Subcutaneous abdominal adipose tissue (tissue), 5 donors: ENCODE measurements at regions not wholly inside any gene's neighbourhood (a gene's known extent, or its start where the extent isn't known, plus 50 kb on each side); places are given as distances from the start of the nearest gene placed in this dataset.

Experiments
- H3K27ac ChIP-seq: one replicate; pipeline ENCODE4 v1.7.0; 2013; ENCODE audit warnings: low read depth, mild to moderate bottlenecking, inconsistent platforms, low read length, moderate library complexity
- H3K27me3 ChIP-seq, 5 donors: one replicate each; pipeline ENCODE4 v1.7.0; 2013; ENCODE audit warnings: low read length in 5 of 5, inconsistent platforms in 1 of 5; ENCODE audit not compliant: control insufficient read depth in 5 of 5, insufficient read depth in 4 of 5
- H3K36me3 ChIP-seq, 5 donors: one replicate each; pipeline ENCODE4 v1.7.0; 2013; ENCODE audit warnings: low read length in 5 of 5; ENCODE audit not compliant: control insufficient read depth in 5 of 5, insufficient read depth in 5 of 5
- H3K4me1 ChIP-seq, 5 donors: one replicate each; pipeline ENCODE4 v1.7.0; 2013; ENCODE audit warnings: low read length in 5 of 5, mild to moderate bottlenecking in 3 of 5, moderate library complexity in 1 of 5; ENCODE audit not compliant: control insufficient read depth in 5 of 5, insufficient read depth in 5 of 5
- H3K4me3 ChIP-seq, 5 donors: one replicate each; pipeline ENCODE4 v1.7.0; 2013; ENCODE audit warnings: low read length in 5 of 5, low read depth in 1 of 5
- H3K9ac ChIP-seq, 5 donors: one replicate each; pipeline ENCODE4 v1.7.0; 2013; ENCODE audit warnings: low read length in 5 of 5, mild to moderate bottlenecking in 4 of 5, moderate library complexity in 3 of 5
- H3K9me3 ChIP-seq, 5 donors: one replicate each; pipeline ENCODE4 v1.7.0; 2013; ENCODE audit warnings: low read length in 5 of 5; ENCODE audit not compliant: control insufficient read depth in 5 of 5
- donor health status: healthy.
- donor health status: healthy.
- donor health status: healthy.
- donor health status: healthy.
- donor health status: healthy.

GRCh38 chr7:117950601-117951260 is 77.5 kb upstream of the CTTNBP2 start:
- Histone ChIP-seq H3K4me3 (no peak overlapping the region), H3K9me3 (peaks cover 5 to 9% (median 7%) of the 10 kb centered on the region in 5 donors), H3K27ac (no peak overlapping the region), H3K4me1 (no peaks in the 10 kb centered on the region), H3K27me3 (no peaks in the 10 kb centered on the region), H3K36me3 (no peaks in the 10 kb centered on the region), H3K9ac (no peak overlapping the region)

DNA sequence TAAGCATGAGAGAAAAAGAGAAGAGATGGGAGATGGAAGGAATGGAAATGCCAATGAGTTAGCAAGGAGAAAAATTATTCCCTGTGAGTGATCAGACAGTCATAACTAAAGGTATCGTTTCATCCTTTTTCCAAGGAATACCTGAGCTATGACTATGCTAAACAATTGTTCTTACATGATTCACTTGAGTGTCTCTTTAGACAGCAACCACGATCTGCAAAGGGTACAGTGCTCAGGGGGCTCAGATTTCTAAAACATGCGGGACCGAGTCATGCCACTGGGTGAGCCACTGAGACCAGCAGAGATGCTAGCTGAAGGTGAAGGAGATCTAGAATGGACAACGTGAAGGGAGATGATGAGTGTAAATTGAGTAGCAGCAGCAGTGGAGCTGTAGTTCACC is 78.0 kb upstream of the CTTNBP2 start:
- Histone ChIP-seq H3K4me3 (no peak overlapping the region), H3K36me3 (no peaks in the 10 kb centered on the region), H3K9ac (no peak overlapping the region), H3K9me3 (peaks cover 5 to 9% (median 7%) of the 10 kb centered on the region in 5 donors), H3K27me3 (no peaks in the 10 kb centered on the region), H3K27ac (no peak overlapping the region), H3K4me1 (no peaks in the 10 kb centered on the region)

DNA sequence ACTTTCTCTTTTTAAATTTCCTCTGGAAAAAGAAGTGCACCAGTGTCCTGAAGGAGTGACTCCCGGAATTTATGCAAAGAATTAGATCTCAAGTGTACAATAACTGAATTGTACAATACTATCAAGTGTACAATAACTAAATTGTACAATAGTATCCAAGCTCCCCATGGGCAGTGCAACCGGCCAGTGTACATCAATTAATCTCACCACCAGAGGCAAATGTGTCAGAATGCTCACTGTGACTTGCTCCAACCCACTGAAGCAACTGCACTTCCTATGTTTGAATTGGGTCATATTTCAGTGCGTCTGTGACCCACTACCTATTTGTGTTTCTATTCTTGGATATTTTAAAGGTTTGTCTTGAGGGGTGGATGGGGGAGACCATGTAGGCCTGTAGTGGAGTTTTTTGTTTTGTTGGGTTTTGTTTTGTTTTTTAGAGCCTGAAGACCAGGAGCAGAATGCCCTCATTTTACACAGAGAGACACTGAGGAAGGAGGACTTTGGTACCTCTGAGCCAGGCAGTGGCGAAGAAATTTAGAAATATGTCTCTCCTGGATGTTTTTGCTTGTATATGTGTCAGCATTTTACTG is 78.5 kb upstream of the CTTNBP2 start:
- no peaks in the 10 kb centered on the region for H3K4me1 ChIP-seq
- no peak overlapping the region for H3K27ac ChIP-seq
- no peaks in the 10 kb centered on the region for H3K27me3 ChIP-seq
- H3K4me3 ChIP-seq, result no peak overlapping the region
- no peak overlapping the region for H3K9ac ChIP-seq
- H3K36me3 ChIP-seq, result no peaks in the 10 kb centered on the region
- H3K9me3 ChIP-seq, result peaks cover 5 to 9% (median 7%) of the 10 kb centered on the region in 5 donors

DNA sequence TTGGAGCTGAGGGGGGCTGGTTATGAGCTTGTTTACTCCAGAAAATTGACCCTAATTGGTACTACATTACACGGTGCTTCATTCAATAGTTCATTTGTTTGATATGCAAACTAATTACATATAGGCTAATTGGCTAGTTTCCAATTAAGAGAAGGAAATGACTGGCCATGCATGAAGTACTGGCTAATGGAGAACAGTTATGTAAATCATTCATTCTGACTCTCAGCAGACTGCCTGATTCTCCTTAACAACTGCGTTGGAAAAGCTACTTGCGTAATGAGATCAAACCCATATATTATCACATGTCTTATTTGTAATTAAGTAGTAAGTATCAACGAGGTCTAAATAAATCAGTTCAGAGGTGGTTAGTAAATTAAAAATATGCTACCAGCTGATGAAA is 81.8 kb upstream of the CTTNBP2 start:
- H3K9ac ChIP-seq, result no peak overlapping the region

DNA sequence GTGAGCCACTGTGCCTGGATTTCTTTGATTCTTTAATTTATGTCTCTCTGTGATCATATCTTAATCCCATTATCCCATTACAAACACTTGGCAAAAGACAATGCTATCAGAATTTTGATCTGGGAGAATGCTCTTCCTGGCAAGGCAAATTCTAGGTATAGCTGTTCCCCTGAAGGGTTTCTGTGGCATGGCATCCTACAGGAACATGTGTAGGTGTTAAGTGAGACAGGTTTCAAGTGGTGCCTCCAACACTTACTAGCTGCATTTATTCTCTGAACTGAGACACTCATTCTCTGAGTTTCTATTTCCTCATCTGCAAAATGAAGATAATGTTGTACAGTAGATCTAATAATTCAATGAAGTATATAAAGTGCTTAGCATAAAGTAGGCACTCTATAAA is 87.1 kb upstream of the CTTNBP2 start:
- Histone ChIP-seq H3K4me1 (peaks cover 0 to 33% (median 19%) of the 10 kb centered on the region in 5 donors), H3K9me3 (no peaks in the 10 kb centered on the region), H3K27me3 (no peaks in the 10 kb centered on the region), H3K36me3 (no peaks in the 10 kb centered on the region), H3K4me3 (no peak overlapping the region), H3K9ac (no peak overlapping the region), H3K27ac (no peak overlapping the region)

More for the DNA sequence above, 81.8 kb upstream of the CTTNBP2 start:
- peaks cover 5 to 9% (median 7%) of the 10 kb centered on the region in 5 donors for H3K9me3 ChIP-seq
- H3K27me3 ChIP-seq, result no peaks in the 10 kb centered on the region
- no peaks in the 10 kb centered on the region for H3K4me1 ChIP-seq
- no peak overlapping the region for H3K27ac ChIP-seq
- no peak overlapping the region for H3K4me3 ChIP-seq
- no peaks in the 10 kb centered on the region for H3K36me3 ChIP-seq

DNA sequence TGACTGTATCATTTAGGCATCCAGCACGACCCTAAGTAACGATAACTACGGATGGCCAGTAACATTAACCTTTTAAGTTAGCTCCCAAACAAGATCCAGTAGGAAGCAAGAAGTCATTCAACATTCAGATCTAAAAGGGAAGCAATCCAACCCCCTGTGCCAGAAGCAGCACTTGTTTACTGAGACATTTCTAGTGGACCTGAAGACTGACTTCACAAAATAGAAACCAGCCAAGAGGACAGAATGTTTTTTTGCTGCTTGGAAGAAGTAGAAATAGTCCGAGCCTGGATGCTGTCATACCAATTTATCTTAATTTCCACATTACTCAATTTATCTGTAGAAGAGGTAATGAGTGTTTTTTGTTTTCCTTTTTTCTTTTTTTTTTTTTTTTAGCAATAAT is 88.0 kb upstream of the CTTNBP2 start:
- H3K9ac ChIP-seq, result peak overlapping the region in 1 of 5 donors; percentile 3
- H3K27me3 ChIP-seq, result no peaks in the 10 kb centered on the region
- H3K27ac ChIP-seq, result no peak overlapping the region
- no peaks in the 10 kb centered on the region for H3K9me3 ChIP-seq
- peaks cover 0 to 33% (median 19%) of the 10 kb centered on the region in 5 donors for H3K4me1 ChIP-seq
- no peaks in the 10 kb centered on the region for H3K36me3 ChIP-seq
- no peak overlapping the region for H3K4me3 ChIP-seq

- Histone ChIP-seq H3K36me3 (no peaks in the 10 kb centered on the region), H3K9me3 (no peaks in the 10 kb centered on the region), H3K27ac (no peak overlapping the region), H3K9ac (no peak overlapping the region), H3K27me3 (no peaks in the 10 kb centered on the region), H3K4me3 (no peak overlapping the region), H3K4me1 (peaks cover 0 to 33% (median 19%) of the 10 kb centered on the region in 5 donors)
These were observed 89.2 kb upstream of the CTTNBP2 start for GRCh38 chr7:117962366-117962994.

DNA sequence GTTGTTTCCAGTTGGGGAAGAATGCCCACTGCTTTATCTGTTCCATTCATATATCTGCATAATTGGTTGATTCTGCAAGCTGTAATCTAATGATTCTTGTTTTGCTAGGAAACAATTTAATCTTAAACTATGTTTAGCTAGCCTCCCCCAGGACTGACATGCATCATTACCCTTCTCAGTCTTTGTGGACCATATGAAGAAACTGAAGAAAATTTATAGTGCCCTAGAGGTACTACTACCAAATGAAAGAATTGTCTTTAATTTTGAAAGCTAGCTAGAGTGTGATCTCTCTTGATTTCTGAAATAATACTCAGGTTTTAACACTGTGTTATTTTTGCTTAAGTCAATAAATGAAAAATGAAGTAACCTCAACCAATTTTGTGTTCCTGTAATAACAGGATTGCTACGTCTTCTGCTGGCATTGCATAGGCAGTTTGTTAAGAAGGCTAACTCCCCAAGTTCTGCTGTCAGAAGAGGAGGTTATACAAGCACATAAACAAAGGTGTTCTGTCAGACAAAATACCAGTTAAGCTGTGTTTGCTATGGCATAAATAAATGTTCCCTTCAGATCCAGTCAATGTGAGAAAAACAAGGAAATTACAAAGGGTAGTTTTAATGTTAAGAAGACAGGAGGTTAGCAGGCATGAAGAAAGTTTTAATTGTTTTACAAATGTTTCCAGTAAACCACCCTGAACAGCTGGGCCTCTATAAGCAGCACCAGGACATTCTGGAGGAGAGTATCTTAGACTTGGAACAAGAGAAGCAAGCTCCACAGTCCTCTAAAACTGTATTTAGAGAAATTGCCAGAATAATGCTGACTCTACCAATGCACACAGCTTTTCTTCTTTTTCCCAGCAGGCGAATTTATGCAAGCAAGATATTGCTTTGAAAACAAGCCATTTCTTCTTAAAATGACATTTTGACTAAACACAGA is 90.3 kb upstream of the CTTNBP2 start:
- Histone ChIP-seq H3K4me3 (no peak overlapping the region), H3K9me3 (no peaks in the 10 kb centered on the region), H3K36me3 (no peaks in the 10 kb centered on the region), H3K4me1 (peaks cover 0 to 33% (median 19%) of the 10 kb centered on the region in 5 donors), H3K27me3 (no peaks in the 10 kb centered on the region), H3K27ac (no peak overlapping the region), H3K9ac (no peak overlapping the region)

GRCh38 chr7:117970801-117971200 is 97.6 kb upstream of the CTTNBP2 start:
- Histone ChIP-seq H3K9me3 (no peaks in the 10 kb centered on the region), H3K27me3 (no peaks in the 10 kb centered on the region), H3K27ac (no peak overlapping the region)

More at GRCh38 chr7:117970801-117971200, 97.6 kb upstream of the CTTNBP2 start:
- Histone ChIP-seq H3K9ac (no peak overlapping the region), H3K36me3 (no peaks in the 10 kb centered on the region), H3K4me1 (peaks cover 0 to 38% (median 16%) of the 10 kb centered on the region in 5 donors), H3K4me3 (no peak overlapping the region)
